GM12864 (cell line): ENCODE measurements at regions not wholly inside any gene's neighbourhood (a gene's known extent, or its start where the extent isn't known, plus 50 kb on each side); places are given as distances from the start of the nearest gene placed in this dataset.

Experiments used
- DNase-seq: peaks from one replicate; pipeline ENCODE4 v3.0.0-alpha.2; 2011; ENCODE audit warnings: low read depth
- H3K4me3 ChIP-seq: 2 replicates; pipeline ENCODE4 v1.5.1; 2011; ENCODE audit warnings: mild to moderate bottlenecking, low read depth, low read length, control low read depth
- TF ChIP-seq, protein P1 (sequence below): IDR thresholded peaks from 2 replicates; pipeline ENCODE4 v1.5.1; 2011; ENCODE audit warnings: low read depth, mild to moderate bottlenecking, moderate library complexity, low read length, control low read depth, inconsistent platforms; ENCODE audit errors: missing control alignments

DNA sequence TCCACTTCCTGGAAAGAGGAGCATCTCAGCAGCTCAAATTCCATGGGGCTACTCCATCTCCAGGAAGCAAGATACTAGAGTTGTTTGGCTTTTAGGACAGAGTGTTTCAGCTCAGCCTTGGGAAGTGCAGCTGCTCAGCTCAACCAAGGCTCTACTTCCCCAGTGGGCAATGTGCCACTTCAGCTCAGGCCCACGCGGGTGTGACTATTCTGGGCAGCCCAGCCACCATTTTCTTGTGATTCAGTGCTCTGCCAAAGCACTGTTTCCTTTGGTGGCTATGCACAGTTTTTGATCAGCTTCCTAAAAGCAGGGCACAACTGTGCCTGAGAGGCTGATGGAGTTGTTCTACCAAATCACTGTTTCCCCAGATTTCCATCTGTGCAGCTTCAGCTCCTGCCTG, 1104.9 kb upstream of the TMPRSS15 start:
- DNase-seq = no peak
- TF ChIP-seq, protein P1, sequence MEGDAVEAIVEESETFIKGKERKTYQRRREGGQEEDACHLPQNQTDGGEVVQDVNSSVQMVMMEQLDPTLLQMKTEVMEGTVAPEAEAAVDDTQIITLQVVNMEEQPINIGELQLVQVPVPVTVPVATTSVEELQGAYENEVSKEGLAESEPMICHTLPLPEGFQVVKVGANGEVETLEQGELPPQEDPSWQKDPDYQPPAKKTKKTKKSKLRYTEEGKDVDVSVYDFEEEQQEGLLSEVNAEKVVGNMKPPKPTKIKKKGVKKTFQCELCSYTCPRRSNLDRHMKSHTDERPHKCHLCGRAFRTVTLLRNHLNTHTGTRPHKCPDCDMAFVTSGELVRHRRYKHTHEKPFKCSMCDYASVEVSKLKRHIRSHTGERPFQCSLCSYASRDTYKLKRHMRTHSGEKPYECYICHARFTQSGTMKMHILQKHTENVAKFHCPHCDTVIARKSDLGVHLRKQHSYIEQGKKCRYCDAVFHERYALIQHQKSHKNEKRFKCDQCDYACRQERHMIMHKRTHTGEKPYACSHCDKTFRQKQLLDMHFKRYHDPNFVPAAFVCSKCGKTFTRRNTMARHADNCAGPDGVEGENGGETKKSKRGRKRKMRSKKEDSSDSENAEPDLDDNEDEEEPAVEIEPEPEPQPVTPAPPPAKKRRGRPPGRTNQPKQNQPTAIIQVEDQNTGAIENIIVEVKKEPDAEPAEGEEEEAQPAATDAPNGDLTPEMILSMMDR = no peak
- no peak overlapping the region for H3K4me3 ChIP-seq

DNA sequence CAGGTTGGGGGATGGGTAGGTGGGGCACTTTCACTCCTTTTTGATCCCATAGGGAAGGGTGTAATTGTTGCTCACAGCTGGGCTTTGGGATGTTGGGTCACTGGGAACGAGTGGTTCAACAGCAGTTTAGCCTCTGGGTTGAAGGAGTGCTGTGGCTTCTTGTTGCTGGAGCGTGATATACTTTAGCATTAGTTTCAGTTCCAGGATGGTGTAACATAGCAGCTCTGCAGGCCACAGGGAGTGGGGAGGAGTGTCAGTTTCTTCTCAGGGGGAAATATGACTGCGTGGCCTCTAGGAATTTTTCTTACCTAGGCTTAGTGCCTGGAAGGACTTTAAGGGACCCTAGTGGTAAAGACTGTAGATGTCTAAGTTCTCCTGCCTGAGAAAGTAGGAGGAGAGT, 1105.3 kb upstream of the TMPRSS15 start:
- H3K4me3 ChIP-seq = no peak overlapping the region
- TF ChIP-seq, protein P1 = no peak
- no peak for DNase-seq

DNA sequence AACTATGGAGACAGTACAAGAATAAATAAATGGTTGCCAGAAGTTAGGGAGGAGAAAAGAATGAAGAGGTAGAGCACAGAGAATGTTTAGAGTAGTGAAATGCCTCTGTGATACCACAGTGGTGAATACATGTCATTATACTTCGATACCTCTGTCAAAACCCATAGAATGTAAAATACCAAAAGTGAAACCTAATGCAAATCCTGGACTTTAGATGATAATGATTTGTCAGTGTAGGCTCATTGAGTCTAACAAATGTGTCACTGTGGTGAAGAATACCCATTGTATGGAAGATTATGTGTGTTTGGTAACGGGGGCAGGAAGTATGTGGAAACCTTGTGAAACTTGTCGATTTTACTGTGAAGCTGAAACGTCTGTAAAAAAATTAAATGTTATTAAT, 1106.5 kb upstream of the TMPRSS15 start:
- TF ChIP-seq, protein P1 = no peak
- no peak overlapping the region for H3K4me3 ChIP-seq
- no peak for DNase-seq

DNA sequence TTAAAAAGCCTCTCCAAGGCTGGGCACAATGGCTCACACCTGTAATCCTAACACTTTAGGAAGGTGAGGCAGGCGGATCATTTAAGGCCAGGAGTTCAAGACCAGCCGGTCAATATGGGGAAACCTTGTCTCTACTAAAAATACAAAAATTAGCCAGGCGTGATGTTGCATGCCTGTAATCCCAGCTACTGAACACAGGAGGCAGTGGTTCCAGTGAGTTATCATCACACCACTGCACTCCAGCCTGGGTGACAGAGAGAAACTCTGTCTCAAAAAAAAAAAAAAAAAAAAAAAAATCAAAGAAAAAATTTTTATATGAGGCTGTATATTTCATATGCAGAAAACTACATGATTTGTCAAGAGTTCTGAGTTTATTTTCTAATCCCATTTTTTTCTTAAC, 1107.1 kb upstream of the TMPRSS15 start:
- TF ChIP-seq, protein P1 = no peak
- no peak for DNase-seq

DNA sequence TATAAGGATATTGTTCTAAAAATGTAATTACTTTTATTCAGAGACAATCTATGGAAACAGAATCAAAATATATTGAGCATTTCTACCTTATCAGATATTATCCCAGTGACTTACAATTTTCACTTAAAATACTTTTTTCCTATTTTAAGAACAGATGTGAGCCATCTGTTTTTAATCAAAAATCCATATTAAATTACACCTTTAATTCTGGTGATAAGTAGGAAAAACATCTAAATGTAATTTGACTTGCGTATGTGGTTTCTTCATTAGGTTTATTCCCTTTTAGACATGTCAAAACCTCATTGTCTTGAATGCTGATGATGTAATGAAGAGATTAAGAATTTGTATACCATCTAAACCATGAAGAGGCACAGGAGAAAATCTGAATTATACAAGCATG, 1118.8 kb upstream of the TMPRSS15 start:
- no peak for DNase-seq
- no peak overlapping the region for H3K4me3 ChIP-seq
- TF ChIP-seq, protein P1 = no peak

More for the DNA sequence above, 1107.1 kb upstream of the TMPRSS15 start:
- no peak overlapping the region for H3K4me3 ChIP-seq

DNA sequence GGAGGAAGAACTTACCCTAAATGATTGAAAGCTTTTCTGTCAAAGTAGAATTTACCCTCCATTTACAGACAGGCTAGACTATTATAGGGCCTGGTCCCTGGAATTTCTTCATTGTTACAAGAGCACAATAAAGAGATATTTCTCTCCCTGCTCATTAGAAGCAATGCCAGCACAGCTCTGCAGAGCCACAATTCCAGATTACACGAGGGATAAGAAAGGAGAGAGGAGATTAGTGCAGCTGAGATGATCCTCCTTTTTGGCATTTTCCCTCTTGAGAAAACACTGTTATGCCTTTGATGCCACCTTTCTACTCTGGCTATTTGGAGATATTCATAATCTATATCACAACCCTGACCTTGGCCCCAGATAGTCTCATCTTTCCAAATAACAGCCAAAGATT, 1119.5 kb upstream of the TMPRSS15 start:
- H3K4me3 ChIP-seq = no peak overlapping the region
- TF ChIP-seq, protein P1 = no peak
- no peak for DNase-seq

DNA sequence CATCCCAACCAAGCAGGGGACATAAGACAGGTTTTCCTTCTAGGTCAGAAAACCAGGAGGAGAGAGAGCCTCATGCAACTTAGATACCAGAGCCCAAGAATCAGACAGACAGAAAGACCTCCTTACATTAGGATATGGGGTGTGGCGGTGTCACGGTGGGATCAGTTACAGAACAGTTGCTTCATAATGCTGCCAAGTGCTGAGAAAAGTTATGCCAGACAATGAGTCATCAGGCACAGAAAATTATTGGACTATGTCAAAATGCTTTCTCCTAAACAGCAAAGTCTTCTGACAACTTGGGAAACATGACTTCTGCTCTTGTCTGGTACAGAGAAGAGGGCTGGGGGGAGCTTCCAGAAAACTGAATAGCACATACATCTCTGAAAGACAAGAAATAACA, 1120.2 kb upstream of the TMPRSS15 start:
- TF ChIP-seq, protein P1 = no peak
- no peak for DNase-seq
- H3K4me3 ChIP-seq = no peak overlapping the region
